ENCODE measurements at regions not wholly inside any gene's neighbourhood (a gene's known extent, or its start where the extent isn't known, plus 50 kb on each side); places are given as distances from the start of the nearest gene placed in this dataset.

- TF ChIP-seq, protein P1, sequence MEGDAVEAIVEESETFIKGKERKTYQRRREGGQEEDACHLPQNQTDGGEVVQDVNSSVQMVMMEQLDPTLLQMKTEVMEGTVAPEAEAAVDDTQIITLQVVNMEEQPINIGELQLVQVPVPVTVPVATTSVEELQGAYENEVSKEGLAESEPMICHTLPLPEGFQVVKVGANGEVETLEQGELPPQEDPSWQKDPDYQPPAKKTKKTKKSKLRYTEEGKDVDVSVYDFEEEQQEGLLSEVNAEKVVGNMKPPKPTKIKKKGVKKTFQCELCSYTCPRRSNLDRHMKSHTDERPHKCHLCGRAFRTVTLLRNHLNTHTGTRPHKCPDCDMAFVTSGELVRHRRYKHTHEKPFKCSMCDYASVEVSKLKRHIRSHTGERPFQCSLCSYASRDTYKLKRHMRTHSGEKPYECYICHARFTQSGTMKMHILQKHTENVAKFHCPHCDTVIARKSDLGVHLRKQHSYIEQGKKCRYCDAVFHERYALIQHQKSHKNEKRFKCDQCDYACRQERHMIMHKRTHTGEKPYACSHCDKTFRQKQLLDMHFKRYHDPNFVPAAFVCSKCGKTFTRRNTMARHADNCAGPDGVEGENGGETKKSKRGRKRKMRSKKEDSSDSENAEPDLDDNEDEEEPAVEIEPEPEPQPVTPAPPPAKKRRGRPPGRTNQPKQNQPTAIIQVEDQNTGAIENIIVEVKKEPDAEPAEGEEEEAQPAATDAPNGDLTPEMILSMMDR (conservative IDR thresholded peaks at IDR 0.05; ENCODE audit: low read depth, low read length) = no peak
- TF ChIP-seq EZH2 (IDR thresholded peaks at IDR 0.05; ENCODE audit: borderline replicate concordance, low read depth, low read length, poor library complexity, severe bottlenecking) = no peak
Observed at GRCh38 chr14:50057331-50057730, 59.0 kb downstream of the VCPKMT start.

All from A673 (cell line).